ENCODE measurements at regions not wholly inside any gene's neighbourhood (a gene's known extent, or its start where the extent isn't known, plus 50 kb on each side); places are given as distances from the start of the nearest gene placed in this dataset.

GRCh38 chr18:39057423-39058064, 1491.9 kb upstream of the CELF4 start:
- ATAC-seq (no peak), DNase-seq (no peak)
- H3K27ac ChIP-seq (ENCODE audit: low read length), result no peak overlapping the region
- Mint-ChIP-seq H3K4me3 (no peak overlapping the region), H3K4me1 (no peaks in the 10 kb centered on the region), H3K36me3 (peaks cover 11% of the 10 kb centered on the region), H3K27ac (no peak overlapping the region), H3K27me3 (ENCODE audit: low read depth in 2 of 2) (no peaks in the 10 kb centered on the region), H3K9me3 (peaks cover 15 to 16% of the 10 kb centered on the region in 2 donors)
- 87% methylated on average over 1 of the region's 3 CpGs for WGBS (ENCODE audit: insufficient coverage)
- H3K27me3 ChIP-seq (ENCODE audit: control insufficient read depth, insufficient read depth, low read length), result no peaks in the 10 kb centered on the region
- TF ChIP-seq CTCF (IDR thresholded peaks at IDR 0.05), result no peak
- intact Hi-C loops (cut with micrococcal nuclease), result no loop called here
- H3K4me3 ChIP-seq (ENCODE audit: low read length), result no peak overlapping the region
- no peaks in the 10 kb centered on the region for H3K4me1 ChIP-seq (ENCODE audit: control insufficient read depth, insufficient read depth, low read length)
- no peaks in the 10 kb centered on the region for H3K9me3 ChIP-seq (ENCODE audit: control insufficient read depth, insufficient read depth, low read length)
- H3K36me3 ChIP-seq (ENCODE audit: control insufficient read depth, insufficient read depth, low read length), result no peaks in the 10 kb centered on the region

- Mint-ChIP-seq H3K27ac (no peak overlapping the region), H3K27me3 (ENCODE audit: low read depth in 2 of 2) (no peaks in the 10 kb centered on the region), H3K4me3 (no peak overlapping the region), H3K9me3 (peaks cover 9 to 15% of the 10 kb centered on the region in 2 donors), H3K4me1 (no peaks in the 10 kb centered on the region), H3K36me3 (peaks cover 11% of the 10 kb centered on the region)
- H3K27ac ChIP-seq (ENCODE audit: low read length), result no peak overlapping the region
- no peaks in the 10 kb centered on the region for H3K9me3 ChIP-seq (ENCODE audit: control insufficient read depth, insufficient read depth, low read length)
- intact Hi-C loops (cut with micrococcal nuclease), result no loop called here
- DNase-seq, result no peak
- no peaks in the 10 kb centered on the region for H3K27me3 ChIP-seq (ENCODE audit: control insufficient read depth, insufficient read depth, low read length)
- 93% methylated on average over 1 of the region's 2 CpGs for WGBS (ENCODE audit: insufficient coverage)
- TF ChIP-seq CTCF (IDR thresholded peaks at IDR 0.05), result no peak
- H3K4me3 ChIP-seq (ENCODE audit: low read length), result no peak overlapping the region
- no peaks in the 10 kb centered on the region for H3K4me1 ChIP-seq (ENCODE audit: control insufficient read depth, insufficient read depth, low read length)
- H3K36me3 ChIP-seq (ENCODE audit: control insufficient read depth, insufficient read depth, low read length), result no peaks in the 10 kb centered on the region
- no peak for ATAC-seq
Observed at GRCh38 chr18:39053571-39053970, 1488.0 kb upstream of the CELF4 start.

- Histone ChIP-seq H3K36me3 (ENCODE audit: control insufficient read depth, insufficient read depth, low read length) (no peaks in the 10 kb centered on the region), H3K9me3 (ENCODE audit: control insufficient read depth, insufficient read depth, low read length) (no peaks in the 10 kb centered on the region), H3K4me3 (ENCODE audit: low read length) (no peak overlapping the region), H3K27me3 (ENCODE audit: control insufficient read depth, insufficient read depth, low read length) (no peaks in the 10 kb centered on the region), H3K27ac (ENCODE audit: low read length) (no peak overlapping the region), H3K4me1 (ENCODE audit: control insufficient read depth, insufficient read depth, low read length) (no peaks in the 10 kb centered on the region)
- ATAC-seq, result no peak
- H3K27ac Mint-ChIP-seq, result no peak overlapping the region
- peaks cover 11% of the 10 kb centered on the region for H3K36me3 Mint-ChIP-seq
- no peak for TF ChIP-seq CTCF (IDR thresholded peaks at IDR 0.05)
- DNase-seq, result no peak
- no peaks in the 10 kb centered on the region for H3K4me1 Mint-ChIP-seq
- H3K27me3 Mint-ChIP-seq (ENCODE audit: low read depth in 2 of 2), result no peaks in the 10 kb centered on the region
- intact Hi-C loops (cut with micrococcal nuclease), result no loop called here
- H3K9me3 Mint-ChIP-seq, result peaks cover 14 to 21% of the 10 kb centered on the region in 2 donors
- no peak overlapping the region for H3K4me3 Mint-ChIP-seq
Observed at GRCh38 chr18:39051013-39051412, 1485.4 kb upstream of the CELF4 start.

GRCh38 chr18:39039813-39040212, 1474.2 kb upstream of the CELF4 start:
- Histone ChIP-seq H3K27ac (ENCODE audit: low read length) (no peak overlapping the region), H3K9me3 (ENCODE audit: control insufficient read depth, insufficient read depth, low read length) (no peaks in the 10 kb centered on the region), H3K4me1 (ENCODE audit: control insufficient read depth, insufficient read depth, low read length) (no peaks in the 10 kb centered on the region), H3K27me3 (ENCODE audit: control insufficient read depth, insufficient read depth, low read length) (no peaks in the 10 kb centered on the region), H3K36me3 (ENCODE audit: control insufficient read depth, insufficient read depth, low read length) (no peaks in the 10 kb centered on the region), H3K4me3 (ENCODE audit: low read length) (no peak overlapping the region)
- peaks cover 23 to 29% of the 10 kb centered on the region in 2 donors for H3K9me3 Mint-ChIP-seq
- DNase-seq (no peak), ATAC-seq (no peak)
- no peak for TF ChIP-seq CTCF (IDR thresholded peaks at IDR 0.05)
- H3K27ac Mint-ChIP-seq, result no peak overlapping the region
- WGBS (ENCODE audit: insufficient coverage), result 60% methylated on average over 2 of the region's 2 CpGs
- no peaks in the 10 kb centered on the region for H3K27me3 Mint-ChIP-seq (ENCODE audit: low read depth in 2 of 2)
- intact Hi-C loops (cut with micrococcal nuclease), result no loop called here
- no peak overlapping the region for H3K4me3 Mint-ChIP-seq
- H3K36me3 Mint-ChIP-seq, result peaks cover 13% of the 10 kb centered on the region
- no peaks in the 10 kb centered on the region for H3K4me1 Mint-ChIP-seq
